WTC11 (cell line): ENCODE measurements at regions not wholly inside any gene's neighbourhood (a gene's known extent, or its start where the extent isn't known, plus 50 kb on each side); places are given as distances from the start of the nearest gene placed in this dataset.

ENCODE experiments used
- ATF1 ChIP-seq: sonication (generic); formaldehyde crosslinking; IDR thresholded peaks from 2 replicates; pipeline ENCODE4 v1.8.1; 2023; ENCODE audit warnings: mild to moderate bottlenecking, moderate library complexity, missing genetic modification reagents
- CREB1 ChIP-seq: sonication (generic); formaldehyde crosslinking; IDR thresholded peaks from 2 replicates; pipeline ENCODE4 v1.8.0; 2023; ENCODE audit warnings: mild to moderate bottlenecking, missing genetic modification reagents
- MXD4 ChIP-seq: fragments of 250-450 bp; sonication (Bioruptor Pico); IDR thresholded peaks from 2 replicates; pipeline ENCODE4 v1.8.0; 2021; ENCODE audit warnings: mild to moderate bottlenecking, moderate library complexity, borderline replicate concordance
- NR2C2 ChIP-seq: sonication (generic); formaldehyde crosslinking; IDR thresholded peaks from 2 replicates; pipeline ENCODE4 v1.8.0; 2022; ENCODE audit warnings: mild to moderate bottlenecking, missing genetic modification reagents
- NR3C1 ChIP-seq: sonication (generic); formaldehyde crosslinking; conservative IDR thresholded peaks from 2 replicates; pipeline ENCODE4 v1.8.1; 2023; ENCODE audit warnings: low read depth, mild to moderate bottlenecking, missing genetic modification reagents
- RELA ChIP-seq: sonication (generic); formaldehyde crosslinking; IDR thresholded peaks from 2 replicates; pipeline ENCODE4 v1.8.1; 2022; ENCODE audit warnings: missing genetic modification reagents, mild to moderate bottlenecking, borderline replicate concordance
- TF ChIP-seq, protein P1 (sequence below): fragments of 200-600 bp; IDR thresholded peaks from 2 replicates; pipeline ENCODE4 v1.8.0; 2022; ENCODE audit warnings: antibody characterized with exemption
- TF ChIP-seq, protein P2 (sequence below): sonication (generic); formaldehyde crosslinking; IDR thresholded peaks from 2 replicates; pipeline ENCODE4 v1.8.1; 2023; ENCODE audit warnings: mild to moderate bottlenecking, missing genetic modification reagents
- TF ChIP-seq, protein P3 (sequence below): sonication (generic); formaldehyde crosslinking; IDR thresholded peaks from 2 replicates; pipeline ENCODE4 v1.8.1; 2023; ENCODE audit warnings: mild to moderate bottlenecking, missing genetic modification reagents
- TF ChIP-seq, protein P4 (sequence below): sonication (generic); formaldehyde crosslinking; IDR thresholded peaks from 2 replicates; pipeline ENCODE4 v1.8.1; 2023; ENCODE audit warnings: mild to moderate bottlenecking, missing genetic modification reagents, borderline replicate concordance
- TF ChIP-seq, protein P5 (sequence below): sonication (generic); formaldehyde crosslinking; conservative IDR thresholded peaks from 2 replicates; pipeline ENCODE4 v1.8.1; 2022; ENCODE audit warnings: mild to moderate bottlenecking, missing genetic modification reagents
- TF ChIP-seq, protein P6 (sequence below): sonication (generic); formaldehyde crosslinking; conservative IDR thresholded peaks from 2 replicates; pipeline ENCODE4 v1.8.1; 2023; ENCODE audit warnings: mild to moderate bottlenecking, low read depth, missing genetic modification reagents, moderate library complexity
- TF ChIP-seq, protein P7 (sequence below): sonication (generic); formaldehyde crosslinking; IDR thresholded peaks from 2 replicates; pipeline ENCODE4 v1.8.1; 2023; ENCODE audit warnings: mild to moderate bottlenecking, missing genetic modification reagents, moderate library complexity

DNA sequence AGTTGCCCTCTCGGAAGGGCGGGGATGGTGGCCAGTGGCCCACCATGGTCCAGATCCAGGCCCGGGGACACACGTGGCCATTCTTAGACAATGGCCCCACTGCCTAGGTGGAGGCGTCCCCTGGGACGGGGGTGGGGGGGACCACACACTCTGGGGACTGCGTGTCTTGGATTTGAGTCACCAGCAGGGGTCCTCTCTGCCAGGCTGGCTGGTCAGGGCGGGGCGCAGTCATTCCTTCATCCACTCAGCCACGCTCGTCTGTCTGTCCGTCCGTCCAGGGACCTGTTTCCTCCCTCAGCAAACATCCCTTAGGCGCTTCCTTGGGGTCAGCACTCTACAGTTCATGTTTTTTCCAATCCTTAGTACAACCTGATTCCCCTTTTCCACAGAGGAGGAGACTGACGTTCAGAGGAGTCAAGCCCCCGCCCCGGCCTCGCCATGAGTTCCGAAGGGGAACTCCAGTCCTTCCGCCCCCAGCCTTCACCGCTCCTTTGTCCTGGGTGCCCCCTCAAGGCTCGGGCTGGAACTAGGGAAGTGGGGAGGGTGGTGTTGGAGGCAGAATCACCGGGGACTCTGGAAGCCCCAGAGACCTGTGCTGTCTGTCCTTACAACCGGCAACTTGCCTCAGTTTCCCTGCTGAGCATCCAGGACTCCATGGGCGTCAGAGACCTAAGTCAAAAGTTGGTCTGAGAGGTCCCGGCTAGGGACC is 276.6 kb upstream of the MVB12B start:
- TF ChIP-seq, protein P1, sequence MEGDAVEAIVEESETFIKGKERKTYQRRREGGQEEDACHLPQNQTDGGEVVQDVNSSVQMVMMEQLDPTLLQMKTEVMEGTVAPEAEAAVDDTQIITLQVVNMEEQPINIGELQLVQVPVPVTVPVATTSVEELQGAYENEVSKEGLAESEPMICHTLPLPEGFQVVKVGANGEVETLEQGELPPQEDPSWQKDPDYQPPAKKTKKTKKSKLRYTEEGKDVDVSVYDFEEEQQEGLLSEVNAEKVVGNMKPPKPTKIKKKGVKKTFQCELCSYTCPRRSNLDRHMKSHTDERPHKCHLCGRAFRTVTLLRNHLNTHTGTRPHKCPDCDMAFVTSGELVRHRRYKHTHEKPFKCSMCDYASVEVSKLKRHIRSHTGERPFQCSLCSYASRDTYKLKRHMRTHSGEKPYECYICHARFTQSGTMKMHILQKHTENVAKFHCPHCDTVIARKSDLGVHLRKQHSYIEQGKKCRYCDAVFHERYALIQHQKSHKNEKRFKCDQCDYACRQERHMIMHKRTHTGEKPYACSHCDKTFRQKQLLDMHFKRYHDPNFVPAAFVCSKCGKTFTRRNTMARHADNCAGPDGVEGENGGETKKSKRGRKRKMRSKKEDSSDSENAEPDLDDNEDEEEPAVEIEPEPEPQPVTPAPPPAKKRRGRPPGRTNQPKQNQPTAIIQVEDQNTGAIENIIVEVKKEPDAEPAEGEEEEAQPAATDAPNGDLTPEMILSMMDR: no peak
- no peak for TF ChIP-seq RELA (CRISPR knock-in tag)
- TF ChIP-seq, protein P2, sequence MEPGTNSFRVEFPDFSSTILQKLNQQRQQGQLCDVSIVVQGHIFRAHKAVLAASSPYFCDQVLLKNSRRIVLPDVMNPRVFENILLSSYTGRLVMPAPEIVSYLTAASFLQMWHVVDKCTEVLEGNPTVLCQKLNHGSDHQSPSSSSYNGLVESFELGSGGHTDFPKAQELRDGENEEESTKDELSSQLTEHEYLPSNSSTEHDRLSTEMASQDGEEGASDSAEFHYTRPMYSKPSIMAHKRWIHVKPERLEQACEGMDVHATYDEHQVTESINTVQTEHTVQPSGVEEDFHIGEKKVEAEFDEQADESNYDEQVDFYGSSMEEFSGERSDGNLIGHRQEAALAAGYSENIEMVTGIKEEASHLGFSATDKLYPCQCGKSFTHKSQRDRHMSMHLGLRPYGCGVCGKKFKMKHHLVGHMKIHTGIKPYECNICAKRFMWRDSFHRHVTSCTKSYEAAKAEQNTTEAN (CRISPR knock-in tag): no peak
- no peak for TF ChIP-seq NR3C1 (CRISPR knock-in tag)
- TF ChIP-seq CREB1 (CRISPR knock-in tag): no peak
- TF ChIP-seq, protein P3, sequence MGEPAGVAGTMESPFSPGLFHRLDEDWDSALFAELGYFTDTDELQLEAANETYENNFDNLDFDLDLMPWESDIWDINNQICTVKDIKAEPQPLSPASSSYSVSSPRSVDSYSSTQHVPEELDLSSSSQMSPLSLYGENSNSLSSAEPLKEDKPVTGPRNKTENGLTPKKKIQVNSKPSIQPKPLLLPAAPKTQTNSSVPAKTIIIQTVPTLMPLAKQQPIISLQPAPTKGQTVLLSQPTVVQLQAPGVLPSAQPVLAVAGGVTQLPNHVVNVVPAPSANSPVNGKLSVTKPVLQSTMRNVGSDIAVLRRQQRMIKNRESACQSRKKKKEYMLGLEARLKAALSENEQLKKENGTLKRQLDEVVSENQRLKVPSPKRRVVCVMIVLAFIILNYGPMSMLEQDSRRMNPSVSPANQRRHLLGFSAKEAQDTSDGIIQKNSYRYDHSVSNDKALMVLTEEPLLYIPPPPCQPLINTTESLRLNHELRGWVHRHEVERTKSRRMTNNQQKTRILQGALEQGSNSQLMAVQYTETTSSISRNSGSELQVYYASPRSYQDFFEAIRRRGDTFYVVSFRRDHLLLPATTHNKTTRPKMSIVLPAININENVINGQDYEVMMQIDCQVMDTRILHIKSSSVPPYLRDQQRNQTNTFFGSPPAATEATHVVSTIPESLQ (CRISPR knock-in tag): no peak
- TF ChIP-seq, protein P4, sequence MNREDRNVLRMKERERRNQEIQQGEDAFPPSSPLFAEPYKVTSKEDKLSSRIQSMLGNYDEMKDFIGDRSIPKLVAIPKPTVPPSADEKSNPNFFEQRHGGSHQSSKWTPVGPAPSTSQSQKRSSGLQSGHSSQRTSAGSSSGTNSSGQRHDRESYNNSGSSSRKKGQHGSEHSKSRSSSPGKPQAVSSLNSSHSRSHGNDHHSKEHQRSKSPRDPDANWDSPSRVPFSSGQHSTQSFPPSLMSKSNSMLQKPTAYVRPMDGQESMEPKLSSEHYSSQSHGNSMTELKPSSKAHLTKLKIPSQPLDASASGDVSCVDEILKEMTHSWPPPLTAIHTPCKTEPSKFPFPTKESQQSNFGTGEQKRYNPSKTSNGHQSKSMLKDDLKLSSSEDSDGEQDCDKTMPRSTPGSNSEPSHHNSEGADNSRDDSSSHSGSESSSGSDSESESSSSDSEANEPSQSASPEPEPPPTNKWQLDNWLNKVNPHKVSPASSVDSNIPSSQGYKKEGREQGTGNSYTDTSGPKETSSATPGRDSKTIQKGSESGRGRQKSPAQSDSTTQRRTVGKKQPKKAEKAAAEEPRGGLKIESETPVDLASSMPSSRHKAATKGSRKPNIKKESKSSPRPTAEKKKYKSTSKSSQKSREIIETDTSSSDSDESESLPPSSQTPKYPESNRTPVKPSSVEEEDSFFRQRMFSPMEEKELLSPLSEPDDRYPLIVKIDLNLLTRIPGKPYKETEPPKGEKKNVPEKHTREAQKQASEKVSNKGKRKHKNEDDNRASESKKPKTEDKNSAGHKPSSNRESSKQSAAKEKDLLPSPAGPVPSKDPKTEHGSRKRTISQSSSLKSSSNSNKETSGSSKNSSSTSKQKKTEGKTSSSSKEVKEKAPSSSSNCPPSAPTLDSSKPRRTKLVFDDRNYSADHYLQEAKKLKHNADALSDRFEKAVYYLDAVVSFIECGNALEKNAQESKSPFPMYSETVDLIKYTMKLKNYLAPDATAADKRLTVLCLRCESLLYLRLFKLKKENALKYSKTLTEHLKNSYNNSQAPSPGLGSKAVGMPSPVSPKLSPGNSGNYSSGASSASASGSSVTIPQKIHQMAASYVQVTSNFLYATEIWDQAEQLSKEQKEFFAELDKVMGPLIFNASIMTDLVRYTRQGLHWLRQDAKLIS (CRISPR knock-in tag): no peak
- TF ChIP-seq NR2C2 (CRISPR knock-in tag): no peak
- no peak for TF ChIP-seq ATF1 (CRISPR knock-in tag)
- TF ChIP-seq, protein P5, sequence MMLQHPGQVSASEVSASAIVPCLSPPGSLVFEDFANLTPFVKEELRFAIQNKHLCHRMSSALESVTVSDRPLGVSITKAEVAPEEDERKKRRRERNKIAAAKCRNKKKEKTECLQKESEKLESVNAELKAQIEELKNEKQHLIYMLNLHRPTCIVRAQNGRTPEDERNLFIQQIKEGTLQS (CRISPR knock-in tag): no peak
- TF ChIP-seq MXD4 (CRISPR knock-in tag): no peak
- TF ChIP-seq, protein P6, sequence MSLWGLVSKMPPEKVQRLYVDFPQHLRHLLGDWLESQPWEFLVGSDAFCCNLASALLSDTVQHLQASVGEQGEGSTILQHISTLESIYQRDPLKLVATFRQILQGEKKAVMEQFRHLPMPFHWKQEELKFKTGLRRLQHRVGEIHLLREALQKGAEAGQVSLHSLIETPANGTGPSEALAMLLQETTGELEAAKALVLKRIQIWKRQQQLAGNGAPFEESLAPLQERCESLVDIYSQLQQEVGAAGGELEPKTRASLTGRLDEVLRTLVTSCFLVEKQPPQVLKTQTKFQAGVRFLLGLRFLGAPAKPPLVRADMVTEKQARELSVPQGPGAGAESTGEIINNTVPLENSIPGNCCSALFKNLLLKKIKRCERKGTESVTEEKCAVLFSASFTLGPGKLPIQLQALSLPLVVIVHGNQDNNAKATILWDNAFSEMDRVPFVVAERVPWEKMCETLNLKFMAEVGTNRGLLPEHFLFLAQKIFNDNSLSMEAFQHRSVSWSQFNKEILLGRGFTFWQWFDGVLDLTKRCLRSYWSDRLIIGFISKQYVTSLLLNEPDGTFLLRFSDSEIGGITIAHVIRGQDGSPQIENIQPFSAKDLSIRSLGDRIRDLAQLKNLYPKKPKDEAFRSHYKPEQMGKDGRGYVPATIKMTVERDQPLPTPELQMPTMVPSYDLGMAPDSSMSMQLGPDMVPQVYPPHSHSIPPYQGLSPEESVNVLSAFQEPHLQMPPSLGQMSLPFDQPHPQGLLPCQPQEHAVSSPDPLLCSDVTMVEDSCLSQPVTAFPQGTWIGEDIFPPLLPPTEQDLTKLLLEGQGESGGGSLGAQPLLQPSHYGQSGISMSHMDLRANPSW: no peak
- TF ChIP-seq, protein P7, sequence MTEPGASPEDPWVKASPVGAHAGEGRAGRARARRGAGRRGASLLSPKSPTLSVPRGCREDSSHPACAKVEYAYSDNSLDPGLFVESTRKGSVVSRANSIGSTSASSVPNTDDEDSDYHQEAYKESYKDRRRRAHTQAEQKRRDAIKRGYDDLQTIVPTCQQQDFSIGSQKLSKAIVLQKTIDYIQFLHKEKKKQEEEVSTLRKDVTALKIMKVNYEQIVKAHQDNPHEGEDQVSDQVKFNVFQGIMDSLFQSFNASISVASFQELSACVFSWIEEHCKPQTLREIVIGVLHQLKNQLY (CRISPR knock-in tag): no peak
